Heart right ventricle (tissue), 16 donors: ENCODE measurements at regions not wholly inside any gene's neighbourhood (a gene's known extent, or its start where the extent isn't known, plus 50 kb on each side); places are given as distances from the start of the nearest gene placed in this dataset.

ENCODE experiments used
- ATAC-seq, 8 donors: fragments of 200-7000 bp; cut with Tn5 transposase; one replicate each; pipeline ENCODE4 v1.9.1; 2020; ENCODE audit warnings: mild to moderate bottlenecking in 8 of 8, moderate library complexity in 8 of 8, moderate number of reproducible peaks in 1 of 8
- DNase-seq, 2 donors: peaks; one replicate each; pipeline ENCODE4 v3.0.0-alpha.2; 2020
- H3K27ac ChIP-seq, 10 donors: fragments of 200-600 bp; sonication (generic) in 2 of 10; one replicate each; pipeline versions ENCODE4 v1.5.0 to v1.8.0; 2020 to 2022; ENCODE audit warnings: mild to moderate bottlenecking in 3 of 10
- H3K27me3 ChIP-seq, 7 donors: fragments of 200-600 bp; one replicate each; pipeline ENCODE4 v1.8.0; 2021 to 2022; ENCODE audit warnings: mild to moderate bottlenecking in 2 of 7
- H3K36me3 ChIP-seq, 9 donors: fragments of 200-600 bp; sonication (generic) in 1 of 9; one replicate each; pipeline versions ENCODE4 v1.5.0 to v1.8.0; 2020 to 2022; ENCODE audit warnings: mild to moderate bottlenecking in 2 of 9
- H3K4me1 ChIP-seq, 9 donors: fragments of 200-600 bp; sonication (generic) in 1 of 9; one replicate each; pipeline versions ENCODE4 v1.5.0 to v1.8.0; 2020 to 2022; ENCODE audit warnings: mild to moderate bottlenecking in 4 of 9
- H3K4me3 ChIP-seq, 10 donors: fragments of 200-600 bp; sonication (generic) in 2 of 10; one replicate each; pipeline versions ENCODE4 v1.5.0 to v1.8.0; 2020 to 2022; ENCODE audit warnings: mild to moderate bottlenecking in 7 of 10, moderate library complexity in 2 of 10
- H3K9me3 ChIP-seq, 11 donors: fragments of 200-600 bp in 10 of 11; sonication (generic) in 2 of 11; one replicate each; pipeline versions ENCODE4 v1.5.0 to v1.8.0; 2013 to 2022; ENCODE audit warnings: mild to moderate bottlenecking in 2 of 11, control low read depth in 1 of 11, moderate library complexity in 1 of 11
- CTCF ChIP-seq, 9 donors: fragments of 200-600 bp; sonication (generic) in 2 of 9; IDR thresholded peaks; one replicate each; pipeline versions ENCODE4 v1.5.0 to v1.8.0; 2021 to 2022; ENCODE audit warnings: antibody characterized with exemption in 9 of 9, mild to moderate bottlenecking in 5 of 9, moderate library complexity in 1 of 9
- WGBS, 2 donors: extraction: QIAGEN DNeasy Blood & Tissue Kit; methylation state at CpG; one replicate each; pipeline ENCODE4 v1.1.7; 2013; ENCODE audit warnings: inconsistent platforms in 1 of 2; 5-methylcytosine and 5-hydroxymethylcytosine counted together
- intact Hi-C, 10 donors: fragments of 100-400 bp; cut with DNase I; formaldehyde crosslinking; loops; one replicate each; pipeline versions ENCODE4 v1.11.1 to v1.14.2; 2022
- donor health status: Arrhythmogenic right ventricular cardiomyopathy.
- donor health status: ischemic (EF 13 %, LVEDD 7.1; RV severe dilation, severe dysfunction).
- donor health status: healthy with polysubstance abuse.
- donor health status: DM: no; HTN: yes; CAD: no.
- donor health status: DM: no; HTN: no; CAD: no.
- donor health status: ischemic (EF 25% LVEDD 6.9; RV normal size, moderate dysfunction).
- donor health status: ischemic (EF 25% LVEDD 5.7; RV mildly dilated, moderate dysfunction).
- donor health status: healthy.
- donor health status: DM: yes; HTN: yes; CAD: no.
- donor health status: Ischemic cardiomyopathy.
- donor health status: ischemic (EF 35%, LVEDD 5.7; RV mildly dilated, moderate dysfunction).
- donor health status: nonischemic (EF 11% LVEDD 7.7; RV severe dilation, severe dysfunction).
- donor health status: DM: yes; HTN: yes; CAD: no.
- donor health status: PGD.
- donor health status: ischemic (EF 29% LVEDD 5.4; RV normal size, mild dysfunction).
- donor health status: nonischemic (EF 23%, LVEDD 6.1; RV moderate dilation, normal function).

GRCh38 chr4:184306470-184306869 is 88.8 kb upstream of the ENPP6 start:
- no peak for TF ChIP-seq CTCF (IDR thresholded peaks at IDR 0.05)

GRCh38 chr4:184300816-184301215 is 83.1 kb upstream of the ENPP6 start:
- ATAC-seq (no peak), DNase-seq (no peak)
- no peak for TF ChIP-seq CTCF (IDR thresholded peaks at IDR 0.05)
- 98% methylated on average over 6 of the region's 6 CpGs for WGBS, 2 donors
- Histone ChIP-seq H3K27ac (no peak overlapping the region), H3K36me3 (no peaks in the 10 kb centered on the region), H3K27me3 (no peaks in the 10 kb centered on the region), H3K9me3 (peaks cover 0 to 19% (median 0%) of the 10 kb centered on the region in 11 donors), H3K4me3 (no peak overlapping the region), H3K4me1 (peaks cover 0 to 3% (median 0%) of the 10 kb centered on the region in 9 donors)
- intact Hi-C loops: no loop called here

More at GRCh38 chr4:184306470-184306869, 88.8 kb upstream of the ENPP6 start:
- H3K9me3 ChIP-seq: peaks cover 0 to 19% (median 0%) of the 10 kb centered on the region in 11 donors
- no peaks in the 10 kb centered on the region for H3K27me3 ChIP-seq
- no peak overlapping the region for H3K4me3 ChIP-seq
- intact Hi-C loops: no loop called here
- no peaks in the 10 kb centered on the region for H3K36me3 ChIP-seq
- no peak overlapping the region for H3K27ac ChIP-seq
- H3K4me1 ChIP-seq: peaks cover 0 to 17% (median 0%) of the 10 kb centered on the region in 9 donors
- DNase-seq: no peak
- WGBS, 2 donors: 92 to 95% methylated on average over 1 of the region's 1 CpG
- no peak for ATAC-seq

GRCh38 chr4:184298254-184298653 is 80.6 kb upstream of the ENPP6 start:
- ATAC-seq: peak in 3 of 8 donors; percentile 37 to 63 (median 54)
- TF ChIP-seq CTCF (IDR thresholded peaks at IDR 0.05): no peak

GRCh38 chr4:184295206-184295605 is 77.5 kb upstream of the ENPP6 start:
- Histone ChIP-seq H3K27me3 (no peaks in the 10 kb centered on the region), H3K4me3 (no peak overlapping the region), H3K27ac (no peak overlapping the region), H3K4me1 (peaks cover 0 to 18% (median 0%) of the 10 kb centered on the region in 9 donors), H3K9me3 (peaks cover 0 to 5% (median 0%) of the 10 kb centered on the region in 11 donors), H3K36me3 (no peaks in the 10 kb centered on the region)
- DNase-seq (no peak), ATAC-seq (no peak)
- intact Hi-C loops: loop anchor here in 1 of 10 donors (5.0 kb wide), 1 partner anchor 37 kb away; no protein-coding TSS in a partner anchor
- 93 to 95% methylated on average over 4 of the region's 4 CpGs for WGBS, 2 donors
- TF ChIP-seq CTCF (IDR thresholded peaks at IDR 0.05): no peak

More at GRCh38 chr4:184298254-184298653, 80.6 kb upstream of the ENPP6 start:
- 45 to 50% methylated on average over 3 of the region's 3 CpGs for WGBS, 2 donors
- peaks cover 0 to 13% (median 0%) of the 10 kb centered on the region in 9 donors for H3K4me1 ChIP-seq
- H3K36me3 ChIP-seq: no peaks in the 10 kb centered on the region
- intact Hi-C loops: loop anchor here in 1 of 10 donors (5.0 kb wide), 1 partner anchor 34 kb away; no protein-coding TSS in a partner anchor
- no peak overlapping the region for H3K27ac ChIP-seq
- H3K4me3 ChIP-seq: no peak overlapping the region
- DNase-seq: no peak
- H3K27me3 ChIP-seq: no peaks in the 10 kb centered on the region
- H3K9me3 ChIP-seq: peaks cover 0 to 10% (median 0%) of the 10 kb centered on the region in 11 donors
